Forelimb muscle (tissue), 1 donor: ENCODE measurements at regions not wholly inside any gene's neighbourhood (a gene's known extent, or its start where the extent isn't known, plus 50 kb on each side); places are given as distances from the start of the nearest gene placed in this dataset.
A peak's percentile ranks its signal among the peaks of the same experiment; 100 is the strongest.

Experiments
- DNase-seq: peaks from one replicate; pipeline ENCODE4 v3.0.0-alpha.2; 2013; ENCODE audit warnings: low read depth

- no peak for DNase-seq
These were observed 171.9 kb upstream of the ZNF267 start for GRCh38 chr16:31701734-31702133.

- DNase-seq, result no peak
These were observed 170.8 kb upstream of the ZNF267 start for GRCh38 chr16:31702796-31703195.

DNA sequence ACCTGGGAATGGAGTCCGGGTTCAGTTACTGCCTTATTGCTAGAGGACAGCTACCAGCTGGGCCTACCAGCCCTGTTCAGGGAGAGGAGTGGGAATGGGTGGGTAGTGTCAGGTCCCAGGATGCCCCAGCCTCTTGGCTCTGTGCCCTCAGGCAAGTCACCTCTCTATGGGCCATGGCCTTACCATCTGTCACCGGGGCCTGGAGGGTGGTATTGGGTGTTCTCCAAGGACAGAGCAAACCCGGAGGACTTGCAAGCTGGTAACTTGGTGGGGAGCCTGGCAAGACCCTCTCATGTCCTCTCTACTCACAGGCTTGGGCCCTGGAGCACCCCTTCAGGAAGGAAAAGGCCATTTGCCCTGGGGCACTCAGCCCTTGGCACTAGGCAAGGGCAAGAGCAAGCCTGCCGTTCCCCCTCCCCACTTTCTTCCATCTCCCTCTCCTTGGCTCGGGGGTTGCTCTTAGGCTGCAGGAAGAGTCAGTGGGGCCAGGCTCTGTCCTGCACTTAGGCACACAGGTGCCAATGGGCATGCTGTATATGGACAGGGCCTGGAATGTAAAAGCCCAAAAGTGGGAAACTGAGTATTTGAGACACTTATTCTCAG, 170.0 kb upstream of the ZNF267 start:
- DNase-seq, result no peak

- DNase-seq, result no peak
These were observed 169.5 kb upstream of the ZNF267 start for GRCh38 chr16:31704138-31704537.

DNA sequence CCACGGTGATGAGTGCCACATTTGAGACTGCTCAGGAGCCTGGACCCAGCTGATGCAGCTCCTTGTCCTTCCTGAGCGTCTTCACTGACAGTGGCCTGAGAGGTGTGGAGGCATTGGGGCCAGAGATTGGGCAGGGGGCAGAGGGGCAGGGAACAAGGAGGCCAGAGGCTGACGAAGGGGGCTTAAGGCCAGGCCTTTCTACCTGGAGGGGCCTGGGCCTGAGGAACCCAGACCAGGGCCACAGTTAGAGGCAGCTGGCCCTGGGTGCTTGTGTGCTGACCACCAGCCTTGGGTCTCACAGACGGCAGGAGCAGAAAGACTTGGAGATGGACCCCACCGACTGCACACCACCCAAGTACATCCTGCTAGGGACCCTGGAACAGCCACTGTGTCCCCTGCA, 168.2 kb upstream of the ZNF267 start:
- no peak for DNase-seq

DNA sequence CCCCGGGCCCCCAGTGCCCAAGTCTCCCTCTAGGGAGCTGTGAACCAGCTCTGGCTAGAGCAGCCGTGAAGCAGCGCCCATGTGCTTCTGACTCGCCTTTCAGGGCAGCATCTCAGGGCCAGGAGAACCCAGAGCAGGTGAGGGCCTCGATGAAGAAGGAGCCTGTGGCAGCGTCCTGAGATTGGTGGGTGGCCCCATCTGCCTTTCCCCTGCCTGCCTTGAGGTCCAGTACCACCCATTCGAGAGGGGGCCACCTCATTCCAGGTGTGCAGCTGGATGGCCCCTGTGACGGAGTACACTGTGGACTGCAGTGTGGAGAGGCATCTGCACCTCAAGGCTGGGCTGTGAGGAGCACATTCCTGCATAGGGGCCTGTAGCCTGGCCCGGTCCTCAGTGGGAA, 167.3 kb upstream of the ZNF267 start:
- DNase-seq, result no peak

DNA sequence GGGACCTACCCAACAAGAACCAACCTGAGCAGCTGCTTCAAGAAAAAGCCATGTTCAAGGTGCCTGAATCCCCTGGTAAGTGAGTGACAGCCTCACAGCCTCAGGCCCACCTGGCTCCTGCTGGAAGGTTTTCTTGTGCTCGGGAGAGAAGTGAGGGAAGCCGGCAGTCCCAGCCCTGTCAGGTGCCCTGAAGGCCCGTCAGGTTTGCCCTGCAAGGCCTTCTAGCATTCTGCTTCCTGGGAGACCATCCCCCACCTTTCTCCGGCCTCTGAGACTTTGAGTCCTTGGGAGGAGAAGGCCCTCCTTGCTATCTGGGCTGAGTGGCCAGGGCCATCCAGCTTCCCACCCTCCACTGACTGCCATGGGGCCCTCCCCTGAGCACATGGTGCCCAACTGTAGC, 166.7 kb upstream of the ZNF267 start:
- DNase-seq, result no peak

GRCh38 chr16:31707743-31708335, 165.8 kb upstream of the ZNF267 start:
- no peak for DNase-seq

DNA sequence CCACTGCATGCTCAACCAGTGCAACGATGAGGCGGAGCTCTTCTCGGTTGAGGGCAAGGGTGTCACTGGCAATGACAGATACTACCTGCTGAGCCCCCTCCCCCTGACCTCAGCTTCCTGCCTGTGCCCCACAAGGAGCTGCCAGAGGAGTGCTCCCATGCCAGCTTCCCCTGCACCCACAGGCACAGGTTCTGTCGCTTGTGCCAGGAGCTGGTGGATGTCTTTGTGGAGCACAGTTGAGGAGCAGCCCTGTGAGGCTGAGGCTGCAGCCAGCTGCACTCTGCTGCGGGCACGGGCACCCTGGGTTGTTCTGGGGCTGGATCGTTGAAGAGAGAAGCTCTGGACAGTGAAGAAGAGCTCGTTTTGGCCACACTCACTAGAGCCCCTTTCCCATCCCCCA, 165.3 kb upstream of the ZNF267 start:
- no peak for DNase-seq

- DNase-seq, result no peak
These were observed 164.4 kb upstream of the ZNF267 start for GRCh38 chr16:31709181-31709580.

DNA sequence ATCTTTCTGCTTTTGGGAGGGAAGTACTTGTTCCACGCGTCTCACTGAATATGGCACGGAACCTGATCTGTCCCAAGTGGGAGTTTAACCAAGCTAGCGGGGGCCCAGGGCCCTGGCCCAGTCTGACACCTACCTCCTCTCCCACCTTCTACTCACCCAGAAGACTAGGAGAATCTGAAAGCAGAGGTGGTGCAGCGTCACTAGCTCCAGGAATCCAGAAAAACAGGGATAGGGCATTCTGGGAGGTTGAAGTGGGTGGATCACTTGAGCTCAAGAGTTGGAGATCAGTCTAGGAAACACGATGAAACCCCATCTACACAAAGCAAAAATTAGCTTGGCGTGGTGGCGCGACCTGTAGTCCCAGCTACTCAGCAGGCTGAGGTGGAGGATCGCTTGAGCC, 163.5 kb upstream of the ZNF267 start:
- DNase-seq, result no peak

DNA sequence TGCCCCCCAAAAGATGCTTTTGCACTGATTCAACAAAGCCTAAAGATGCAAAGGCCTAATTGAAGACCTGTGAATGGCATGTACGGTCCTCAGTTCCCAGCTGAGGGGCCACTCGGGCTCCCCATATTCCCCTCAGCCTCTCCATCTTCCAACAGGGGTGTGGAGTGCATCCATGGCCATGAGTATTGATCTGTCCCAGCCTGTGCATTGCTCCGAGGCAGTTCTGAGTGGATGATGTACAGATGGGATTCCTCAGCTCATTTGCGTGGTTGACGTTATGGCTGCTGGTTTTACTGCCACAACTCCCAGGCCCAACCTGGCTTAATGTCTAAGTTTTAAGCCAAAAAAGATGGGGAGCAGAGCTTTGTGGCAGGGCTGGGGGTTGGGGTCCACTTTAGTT, 162.7 kb upstream of the ZNF267 start:
- DNase-seq, result no peak

DNA sequence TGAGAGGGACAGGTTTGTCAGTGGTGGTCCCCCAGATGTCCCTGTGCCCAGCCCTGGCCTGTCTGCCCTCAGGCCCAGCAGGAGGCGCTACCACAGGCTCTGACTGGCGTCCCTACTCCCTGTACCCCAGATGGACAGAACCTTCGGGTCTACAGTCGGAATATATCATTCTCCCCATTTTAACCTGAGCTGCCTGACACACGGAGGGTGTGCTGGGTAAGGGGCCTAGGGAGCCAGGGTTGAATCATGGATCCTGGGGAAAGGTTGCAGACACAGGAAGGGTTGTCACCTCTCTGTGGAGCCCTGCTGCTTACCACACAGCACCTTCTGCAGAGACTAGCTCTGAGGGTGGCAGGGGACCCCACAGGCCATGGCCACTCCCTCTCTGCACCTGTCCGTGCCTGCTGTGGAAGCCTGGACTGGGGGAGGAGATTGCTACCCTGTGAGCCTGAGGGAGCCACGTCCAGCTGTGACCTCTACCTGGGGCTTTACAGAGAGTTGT, 162.2 kb upstream of the ZNF267 start:
- no peak for DNase-seq

DNA sequence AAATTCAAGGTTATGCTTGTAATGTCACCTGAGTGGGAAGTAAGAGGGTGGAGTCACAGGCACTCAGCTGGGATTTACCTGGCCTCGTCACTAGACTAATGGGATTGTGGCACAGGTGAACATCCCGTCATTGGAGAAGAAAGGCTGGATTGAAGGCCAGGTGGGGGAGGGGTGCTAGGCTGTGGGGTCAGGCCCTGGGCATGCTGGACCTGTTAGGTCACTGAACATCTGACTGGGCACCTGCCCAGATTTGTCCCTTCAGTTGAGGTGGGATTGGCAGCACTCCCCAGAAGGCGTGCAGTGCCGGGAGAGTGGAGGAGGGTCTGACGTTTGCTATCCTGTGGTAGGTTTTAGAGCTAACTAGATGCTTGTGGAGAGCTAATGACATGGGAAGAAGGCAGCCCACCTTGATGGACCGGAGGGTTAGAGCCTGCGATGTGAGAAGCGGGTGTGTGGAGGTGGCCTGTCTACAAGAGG, 161.5 kb upstream of the ZNF267 start:
- no peak for DNase-seq

DNA sequence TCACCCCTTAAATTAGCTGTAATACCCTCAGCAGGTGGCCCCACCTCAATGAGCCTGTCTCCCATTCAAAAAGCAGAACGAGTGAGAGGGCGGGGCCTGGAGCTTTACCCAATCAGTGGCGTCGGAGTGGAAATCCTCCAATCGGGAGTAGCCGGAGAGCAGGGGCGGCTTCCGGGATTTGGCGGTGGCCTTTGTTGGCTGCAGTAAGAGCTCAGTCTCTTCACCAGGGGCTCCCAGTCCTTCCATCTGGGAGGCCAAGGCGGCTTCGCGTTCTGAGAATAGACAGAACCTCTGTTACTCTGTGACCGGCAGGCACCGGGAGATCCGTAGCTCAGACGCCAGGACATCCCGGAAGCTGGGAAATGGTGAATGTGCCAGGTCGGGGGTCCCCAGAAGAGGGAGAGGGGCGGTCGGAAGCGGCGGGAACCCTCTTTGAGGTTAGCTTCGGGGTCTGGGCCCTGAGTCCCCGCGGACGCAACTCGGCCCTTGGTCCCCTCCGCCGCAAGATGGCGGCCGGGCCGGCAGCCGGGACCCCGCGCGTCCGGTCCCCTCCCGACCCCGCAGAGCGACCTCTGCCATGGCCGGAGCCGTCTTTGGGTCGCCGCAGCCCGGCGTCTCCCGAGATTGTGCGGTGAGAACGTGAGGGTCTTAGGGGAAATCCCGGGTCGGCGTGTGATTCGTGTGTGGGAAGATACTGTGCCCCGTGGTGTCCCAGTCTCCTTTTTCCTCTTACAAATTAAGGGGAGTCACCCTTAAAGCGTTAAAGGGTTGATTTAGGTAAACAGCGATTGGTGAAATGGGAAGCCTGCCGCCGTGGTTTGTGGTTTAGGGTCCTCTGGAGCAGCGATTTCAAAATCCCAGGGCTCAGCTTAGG, 160.3 kb upstream of the ZNF267 start:
- peak; percentile 81 for DNase-seq

DNA sequence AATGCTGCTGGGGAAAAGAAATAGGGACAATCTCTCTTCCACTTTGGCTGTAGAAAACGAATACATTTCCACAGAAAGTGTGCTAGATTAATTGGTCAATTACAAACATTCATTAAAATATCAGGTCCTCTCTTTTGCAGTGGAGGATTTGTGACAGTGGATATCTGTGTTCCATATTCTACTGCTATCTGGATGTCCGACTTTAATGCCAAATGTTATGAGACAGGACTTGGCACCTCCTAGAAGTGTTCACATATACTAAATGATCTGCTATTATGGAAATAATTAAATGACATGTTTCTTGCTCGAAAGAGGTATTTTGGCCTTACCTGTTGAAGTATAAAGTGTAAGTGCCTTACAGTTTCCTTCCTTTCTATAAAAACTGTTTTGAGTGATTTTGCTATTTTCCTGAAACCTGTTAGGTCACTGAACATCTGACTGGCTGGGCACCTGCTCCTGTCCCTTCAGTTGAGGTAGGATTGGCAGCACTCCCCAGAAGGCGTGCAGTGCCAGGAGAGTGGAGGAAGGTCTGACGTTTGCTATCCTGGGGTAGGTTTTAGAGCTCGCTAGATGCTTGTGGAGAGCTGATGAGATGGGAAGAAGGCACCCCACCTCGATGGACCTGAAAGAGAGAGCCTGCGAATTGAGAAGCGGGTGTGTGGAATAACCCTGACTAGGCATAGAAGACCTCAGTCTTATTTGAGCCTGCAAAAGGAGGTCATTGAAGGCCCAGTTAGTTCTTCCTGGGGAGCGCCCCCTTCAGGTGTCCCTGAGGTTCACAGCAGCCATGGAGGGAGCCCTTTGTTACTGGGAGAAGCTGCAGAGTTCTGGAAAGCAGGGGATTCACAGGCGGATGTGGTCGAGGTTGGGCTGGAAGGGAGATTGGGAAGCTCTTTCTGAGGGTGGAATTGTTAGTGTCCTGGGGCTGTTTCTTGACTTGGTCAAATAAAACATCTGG, 159.4 kb upstream of the ZNF267 start:
- no peak for DNase-seq

GRCh38 chr16:31714903-31715504, 158.6 kb upstream of the ZNF267 start:
- DNase-seq, result no peak

- no peak for DNase-seq
These were observed 157.7 kb upstream of the ZNF267 start for GRCh38 chr16:31715915-31716314.

DNA sequence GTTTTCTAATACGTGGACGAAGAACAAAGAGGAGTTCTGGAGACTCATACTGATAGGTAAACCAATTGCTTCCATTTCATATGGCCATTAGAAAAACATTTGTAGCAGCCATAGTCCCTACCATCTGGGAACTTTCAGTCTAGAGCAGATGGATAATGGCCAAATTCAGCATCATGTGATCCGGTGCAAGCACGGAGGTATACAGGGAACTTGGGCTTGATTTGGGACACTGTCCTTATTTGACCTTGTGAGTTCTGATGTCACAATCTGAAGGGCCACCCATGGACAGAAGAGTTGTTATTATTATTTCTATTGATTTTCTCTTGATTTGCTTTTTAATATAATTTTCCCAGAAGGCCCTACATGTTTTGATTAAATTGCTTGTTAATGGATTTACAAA, 154.6 kb upstream of the ZNF267 start:
- no peak for DNase-seq

GRCh38 chr16:31727553-31727952, 146.1 kb upstream of the ZNF267 start:
- no peak for DNase-seq

DNA sequence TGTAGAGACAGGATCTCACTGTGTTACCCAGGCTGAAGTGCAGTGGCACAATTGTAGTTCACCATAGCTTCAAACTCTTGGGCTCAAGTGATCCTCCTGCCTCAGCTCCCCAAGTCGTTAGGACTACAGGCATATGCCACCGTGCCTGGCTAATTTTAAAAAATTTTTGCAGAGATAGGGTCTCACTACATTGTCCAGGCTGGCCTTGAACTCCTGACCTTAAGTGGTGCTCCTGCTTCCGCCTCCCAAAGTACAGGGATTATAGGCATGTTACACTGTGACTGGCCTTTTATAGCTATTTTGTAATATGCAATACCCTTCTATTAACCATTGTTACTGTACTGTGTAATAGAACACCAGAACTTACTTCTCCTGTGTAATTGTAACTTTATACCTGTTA, 139.3 kb upstream of the ZNF267 start:
- DNase-seq, result no peak
